ENCODE measurements at regions not wholly inside any gene's neighbourhood (a gene's known extent, or its start where the extent isn't known, plus 50 kb on each side); places are given as distances from the start of the nearest gene placed in this dataset.
"Not testable (repeated sequence)": the region's sequence is repeated elsewhere in the genome, so short reads cannot be mapped to it uniquely, and the experiment has no call there.

GRCh38 chr2:53315149-53315548 is 452.5 kb upstream of the CHAC2 start:
- Histone ChIP-seq H3K4me2 (no peak overlapping the region), H3K9me3 (ENCODE audit: low read depth) (no peaks in the 10 kb centered on the region), H3K4me1 (ENCODE audit: insufficient read depth) (no peaks in the 10 kb centered on the region), H3K27ac (no peak overlapping the region), H2AFZ (no peak overlapping the region), H4K20me1 (ENCODE audit: insufficient read depth, poor library complexity, severe bottlenecking) (no peaks in the 10 kb centered on the region), H3K36me3 (replicated peaks; ENCODE audit: insufficient read depth, low read depth) (no peaks in the 10 kb centered on the region), H3K4me3 (no peak overlapping the region), H3K9me2 (replicated peaks; ENCODE audit: insufficient read depth) (no peaks in the 10 kb centered on the region), H3K79me2 (no peaks in the 10 kb centered on the region), H3K27me3 (no peaks in the 10 kb centered on the region)
- TF ChIP-seq EZH2 (IDR thresholded peaks at IDR 0.05; ENCODE audit: borderline replicate concordance) (no peak), EZH2phosphoT487 (IDR thresholded peaks at IDR 0.05; ENCODE audit: low read depth, severe bottlenecking, unreplicated experiment) (no peak), CTCF (IDR thresholded peaks at IDR 0.05; ENCODE audit: poor library complexity) (no peak)
- no peak for DNase-seq (ENCODE audit: low spot score)
- WGBS (ENCODE audit: low lambda C conversion rate, missing lambda C conversion rate) = 85% methylated on average over 3 of the region's 3 CpGs

- Histone ChIP-seq H4K20me1 (ENCODE audit: insufficient read depth, poor library complexity, severe bottlenecking) (no peaks in the 10 kb centered on the region), H3K9me2 (replicated peaks; ENCODE audit: insufficient read depth) (no peaks in the 10 kb centered on the region), H3K4me1 (ENCODE audit: insufficient read depth) (no peaks in the 10 kb centered on the region), H3K9me3 (ENCODE audit: low read depth) (no peaks in the 10 kb centered on the region), H3K27ac (no peak overlapping the region), H3K79me2 (no peaks in the 10 kb centered on the region), H3K36me3 (replicated peaks; ENCODE audit: insufficient read depth, low read depth) (no peaks in the 10 kb centered on the region), H2AFZ (no peak overlapping the region), H3K4me3 (no peak overlapping the region), H3K4me2 (no peak overlapping the region), H3K27me3 (no peaks in the 10 kb centered on the region)
- WGBS (ENCODE audit: low lambda C conversion rate, missing lambda C conversion rate) = 52% methylated on average over 2 of the region's 2 CpGs
- DNase-seq (ENCODE audit: low spot score) = no peak
- TF ChIP-seq EZH2 (IDR thresholded peaks at IDR 0.05; ENCODE audit: borderline replicate concordance) (no peak), EZH2phosphoT487 (IDR thresholded peaks at IDR 0.05; ENCODE audit: low read depth, severe bottlenecking, unreplicated experiment) (no peak), CTCF (IDR thresholded peaks at IDR 0.05; ENCODE audit: poor library complexity) (no peak)
These were observed 452.9 kb upstream of the CHAC2 start for GRCh38 chr2:53314718-53315117.

- H4K20me1 ChIP-seq (ENCODE audit: insufficient read depth, poor library complexity, severe bottlenecking); H3K4me1 ChIP-seq (ENCODE audit: insufficient read depth); DNase-seq (ENCODE audit: low spot score); H3K27me3 ChIP-seq; H3K36me3 ChIP-seq (replicated peaks; ENCODE audit: insufficient read depth, low read depth); H3K9me3 ChIP-seq (ENCODE audit: low read depth); H2AFZ ChIP-seq; H3K27ac ChIP-seq; H3K79me2 ChIP-seq; H3K4me2 ChIP-seq; H3K9me2 ChIP-seq (replicated peaks; ENCODE audit: insufficient read depth); H3K4me3 ChIP-seq: not testable (repeated sequence)
- WGBS (ENCODE audit: low lambda C conversion rate, missing lambda C conversion rate) = 80% methylated on average over 4 of the region's 4 CpGs
These were observed 454.0 kb upstream of the CHAC2 start for GRCh38 chr2:53313644-53314043.

GRCh38 chr2:53312721-53313120 is 454.9 kb upstream of the CHAC2 start:
- no peaks in the 10 kb centered on the region for H3K9me2 ChIP-seq (replicated peaks; ENCODE audit: insufficient read depth)
- peak; percentile 6 for DNase-seq (ENCODE audit: low spot score)
- no peaks in the 10 kb centered on the region for H3K4me1 ChIP-seq (ENCODE audit: insufficient read depth)
- no peaks in the 10 kb centered on the region for H3K36me3 ChIP-seq (replicated peaks; ENCODE audit: insufficient read depth, low read depth)
- H2AFZ ChIP-seq = no peak overlapping the region
- H3K4me3 ChIP-seq = no peak overlapping the region
- H3K27ac ChIP-seq = no peak overlapping the region
- H3K27me3 ChIP-seq = no peaks in the 10 kb centered on the region
- TF ChIP-seq EZH2 (IDR thresholded peaks at IDR 0.05; ENCODE audit: borderline replicate concordance) = no peak
- no peak for TF ChIP-seq CTCF (IDR thresholded peaks at IDR 0.05; ENCODE audit: poor library complexity)
- no peak for TF ChIP-seq EZH2phosphoT487 (IDR thresholded peaks at IDR 0.05; ENCODE audit: low read depth, severe bottlenecking, unreplicated experiment)
- no peaks in the 10 kb centered on the region for H3K9me3 ChIP-seq (ENCODE audit: low read depth)
- no peaks in the 10 kb centered on the region for H3K79me2 ChIP-seq
- H3K4me2 ChIP-seq = no peak overlapping the region
- WGBS (ENCODE audit: low lambda C conversion rate, missing lambda C conversion rate) = 86% methylated on average over 5 of the region's 5 CpGs
- H4K20me1 ChIP-seq (ENCODE audit: insufficient read depth, poor library complexity, severe bottlenecking) = no peaks in the 10 kb centered on the region
